HG02798 (cell line): ENCODE measurements at regions not wholly inside any gene's neighbourhood (a gene's known extent, or its start where the extent isn't known, plus 50 kb on each side); places are given as distances from the start of the nearest gene placed in this dataset.
"Not testable (repeated sequence)": the region's sequence is repeated elsewhere in the genome, so short reads cannot be mapped to it uniquely, and the experiment has no call there.

ENCODE experiments used
- ATAC-seq: cut with Tn5 transposase; IDR thresholded peaks from one replicate; pipeline ENCODE4 v1.9.1; 2021; ENCODE audit warnings: mild to moderate bottlenecking; ENCODE audit not compliant: unreplicated experiment, poor library complexity

GRCh38 chr5:103391659-103392058, 133.1 kb downstream of the MACIR start:
- no peak for ATAC-seq

DNA sequence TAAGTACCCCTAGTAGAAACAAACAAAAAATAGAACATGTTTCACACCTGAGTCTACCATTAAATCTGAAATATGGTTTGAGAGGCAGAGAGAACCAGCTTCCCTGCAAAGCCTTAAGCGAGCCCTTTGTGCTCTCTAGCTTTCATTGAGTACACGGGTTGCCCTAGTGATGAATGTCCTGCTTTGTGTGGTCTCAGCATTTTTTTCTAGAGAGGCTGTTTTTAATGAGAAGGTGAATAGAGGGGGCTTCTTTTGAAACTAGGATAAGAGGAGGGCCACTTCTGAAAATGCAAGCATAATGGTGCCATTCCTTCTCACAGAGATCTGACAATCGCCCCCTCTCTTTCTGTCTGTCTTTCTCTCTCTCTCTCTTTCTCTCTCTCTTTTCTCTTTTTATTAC, 131.3 kb downstream of the MACIR start:
- no peak for ATAC-seq

- no peak for ATAC-seq
These were observed 130.8 kb downstream of the MACIR start for GRCh38 chr5:103389357-103389756.

GRCh38 chr5:103385722-103386121, 127.2 kb downstream of the MACIR start:
- no peak for ATAC-seq

- ATAC-seq: not testable (repeated sequence)
These were observed 119.1 kb downstream of the MACIR start for GRCh38 chr5:103377638-103378037.

GRCh38 chr5:103375863-103376591, 117.5 kb downstream of the MACIR start:
- no peak for ATAC-seq

DNA sequence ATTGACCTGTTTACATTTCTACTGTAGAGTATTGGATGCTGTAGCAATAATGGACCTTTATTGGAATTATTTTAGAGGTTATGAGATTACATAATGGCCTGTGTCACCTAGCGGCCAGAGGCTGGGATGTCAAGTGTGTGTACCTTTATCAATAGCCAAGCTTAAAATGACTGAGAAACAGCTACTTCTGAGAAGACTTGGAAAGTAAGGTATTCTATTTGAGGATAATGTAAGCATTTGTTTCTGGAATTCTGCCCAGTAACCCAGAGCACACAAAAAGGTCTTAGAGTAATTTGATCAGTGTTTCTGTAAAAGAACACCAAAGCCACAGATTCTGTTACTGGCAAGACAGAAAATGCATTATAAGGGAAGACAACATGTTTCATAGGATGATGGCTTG, 116.8 kb downstream of the MACIR start:
- no peak for ATAC-seq

- no peak for ATAC-seq
These were observed 116.0 kb downstream of the MACIR start for GRCh38 chr5:103374473-103374963.

GRCh38 chr5:103373597-103374472, 115.3 kb downstream of the MACIR start:
- no peak for ATAC-seq

DNA sequence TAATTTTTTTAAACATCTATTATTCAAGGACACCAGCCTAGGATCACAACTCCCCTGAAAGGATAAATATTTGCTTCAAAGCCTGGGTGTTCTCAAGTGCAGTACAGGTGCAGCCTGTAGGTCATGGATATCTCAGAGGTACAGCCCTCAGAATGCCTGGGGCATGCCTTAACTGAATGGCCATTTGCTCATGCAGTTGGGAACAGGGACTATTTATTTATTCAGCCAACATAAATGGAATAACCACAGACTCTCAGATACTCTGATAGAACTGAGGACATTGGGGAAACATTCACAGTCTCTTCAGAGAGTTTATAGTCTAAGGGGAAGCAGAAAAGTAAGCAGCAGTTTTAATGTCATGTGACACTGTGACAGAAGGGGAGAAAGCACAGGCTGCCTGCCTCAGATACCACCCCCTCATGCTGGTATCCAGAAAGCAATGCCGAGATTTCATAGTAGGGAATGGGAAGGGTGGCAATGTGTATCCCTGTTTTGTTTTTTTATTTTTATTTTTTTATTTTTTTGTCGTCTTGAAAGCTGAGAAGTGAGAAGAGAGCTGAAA, 112.6 kb downstream of the MACIR start:
- ATAC-seq: no peak

GRCh38 chr5:103369125-103370120, 110.9 kb downstream of the MACIR start:
- ATAC-seq: no peak

GRCh38 chr5:103367702-103368101, 109.1 kb downstream of the MACIR start:
- ATAC-seq: no peak

DNA sequence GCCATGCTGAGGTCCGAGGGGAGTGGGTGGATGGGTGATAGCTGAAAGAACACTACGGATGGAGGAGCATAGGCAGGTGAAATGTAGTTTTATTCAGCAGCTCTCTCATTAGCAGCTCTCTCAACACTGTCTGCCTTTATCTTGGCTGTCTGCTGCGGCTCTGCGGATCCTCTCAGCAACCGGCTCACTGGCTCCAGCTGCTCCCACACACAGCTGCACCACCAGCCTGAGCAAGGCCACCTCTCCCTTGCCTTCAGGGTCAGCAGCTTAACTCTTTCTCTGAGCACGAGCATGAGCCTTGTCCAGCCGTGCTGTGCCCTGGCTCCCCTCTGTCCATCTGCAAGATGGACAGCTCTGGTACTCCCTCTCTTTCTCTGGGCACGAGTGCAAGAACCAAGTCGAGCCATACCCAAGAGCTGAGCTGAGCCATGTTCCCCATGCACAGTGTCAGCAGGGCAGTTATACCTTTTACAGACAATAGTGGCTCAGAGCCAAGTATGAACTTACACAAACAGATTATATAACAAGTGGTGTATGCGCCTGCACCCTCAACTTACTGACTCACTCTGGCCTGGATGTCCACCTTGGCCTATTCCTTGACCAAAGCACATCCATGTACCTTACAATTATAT, 108.5 kb downstream of the MACIR start:
- ATAC-seq: no peak

DNA sequence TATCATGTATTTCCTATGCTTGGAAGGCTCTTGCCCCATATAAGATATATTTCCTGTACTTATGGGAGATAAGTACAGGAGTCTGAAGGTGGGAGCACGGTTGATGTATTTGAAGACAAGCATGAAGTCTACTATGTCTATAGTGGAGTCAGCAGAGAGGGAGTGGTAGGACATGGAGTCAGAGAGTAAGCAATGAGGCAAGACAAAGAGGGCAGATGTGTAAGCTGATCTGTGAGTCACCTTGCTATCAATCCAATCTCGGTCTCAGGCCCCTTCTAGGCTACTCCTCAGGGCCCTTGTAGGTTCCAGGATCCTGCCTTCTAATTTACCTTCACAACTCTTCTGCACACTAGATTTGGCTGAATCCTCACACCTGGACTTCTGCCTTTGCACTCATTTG, 105.5 kb downstream of the MACIR start:
- ATAC-seq: no peak

DNA sequence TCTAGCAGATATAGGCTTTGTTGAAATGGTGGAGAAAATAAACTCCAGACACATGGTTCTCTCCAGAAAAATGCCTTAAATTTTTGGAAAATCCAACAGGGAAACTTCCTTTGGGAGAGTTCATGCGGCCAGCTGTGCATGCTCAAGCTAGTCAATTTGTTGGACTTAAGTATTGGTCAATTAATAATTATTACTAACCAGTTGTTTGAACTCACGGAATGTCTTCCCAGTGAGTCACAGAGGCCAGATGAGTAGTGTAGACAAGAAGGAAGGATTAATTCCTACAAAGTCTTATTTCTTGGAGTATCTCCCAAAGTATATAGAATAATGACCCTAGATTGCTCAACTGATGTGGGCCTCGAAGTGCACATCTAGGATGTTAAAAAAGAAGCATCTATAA, 103.6 kb downstream of the MACIR start:
- no peak for ATAC-seq

- no peak for ATAC-seq
These were observed 101.9 kb downstream of the MACIR start for GRCh38 chr5:103360475-103360874.

DNA sequence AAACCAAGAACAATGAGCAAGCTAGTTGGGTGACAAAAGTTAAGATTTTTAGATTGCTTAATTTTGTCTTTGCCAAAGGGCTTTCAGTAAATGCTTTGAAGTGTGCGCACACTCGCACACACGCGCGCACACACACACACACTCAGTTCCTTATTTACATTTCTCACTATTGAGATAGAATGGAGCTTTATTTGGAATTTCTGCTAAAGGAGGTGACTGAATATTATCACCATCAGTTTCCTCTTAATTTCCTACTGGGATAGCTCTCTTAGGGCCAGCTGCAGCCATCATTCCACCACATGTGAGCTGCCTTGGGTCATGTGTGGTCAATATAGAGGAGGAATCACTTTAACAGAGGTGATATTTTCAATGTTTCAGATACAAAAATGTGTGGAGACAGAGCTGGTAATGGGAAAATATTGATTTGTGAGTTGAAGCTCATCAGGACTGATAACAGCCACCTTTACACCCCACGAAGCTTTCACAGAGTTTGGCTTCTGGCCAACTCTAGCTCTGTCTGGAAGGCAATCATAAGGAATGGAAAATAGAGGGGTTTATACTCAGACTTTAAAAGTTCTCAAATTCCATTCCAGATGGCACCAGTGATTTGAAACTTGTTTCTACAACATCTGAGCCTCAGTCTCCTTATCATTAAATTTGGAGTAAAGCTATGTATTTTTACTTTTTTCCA, 99.9 kb downstream of the MACIR start:
- ATAC-seq: no peak

DNA sequence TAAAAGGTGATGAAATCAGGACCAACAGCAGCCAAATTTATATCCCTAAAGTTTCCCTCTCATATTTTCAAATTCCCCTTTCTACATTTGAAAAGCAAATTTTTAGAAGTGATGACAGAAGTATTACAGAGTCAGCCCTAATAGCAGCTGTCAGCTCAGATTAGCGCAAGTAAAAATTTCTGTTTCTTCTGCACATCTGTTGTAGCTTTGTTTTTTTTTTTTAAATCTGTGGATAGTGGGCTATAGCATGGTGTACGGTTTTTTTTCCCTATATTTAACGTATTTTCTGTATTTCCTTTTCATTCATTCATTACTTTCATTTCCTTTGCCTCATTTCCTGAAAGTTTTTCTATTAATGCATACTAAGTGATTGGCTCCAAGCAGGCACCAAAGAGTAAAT, 99.1 kb downstream of the MACIR start:
- no peak for ATAC-seq
